22Rv1 (cell line): ENCODE measurements at regions not wholly inside any gene's neighbourhood (a gene's known extent, or its start where the extent isn't known, plus 50 kb on each side); places are given as distances from the start of the nearest gene placed in this dataset.

ENCODE experiments used
- H3K27ac ChIP-seq: fragments of 450-650 bp; 2 replicates; pipeline ENCODE4 v1.5.1; 2017
- ZFX ChIP-seq: fragments of 450-650 bp; IDR thresholded peaks from 2 replicates; pipeline ENCODE4 v1.6.1; 2017; ENCODE audit warnings: antibody characterized with exemption, borderline replicate concordance
- TF ChIP-seq, protein P1 (sequence below): fragments of 450-650 bp; IDR thresholded peaks from 2 replicates; pipeline ENCODE4 v1.5.1; 2017; ENCODE audit warnings: mild to moderate bottlenecking

- 0 out of 2 replicates have a peak overlapping the region, but pooled peaks have one; percentile 7 for H3K27ac ChIP-seq
- TF ChIP-seq ZFX, result no peak
- TF ChIP-seq, protein P1, sequence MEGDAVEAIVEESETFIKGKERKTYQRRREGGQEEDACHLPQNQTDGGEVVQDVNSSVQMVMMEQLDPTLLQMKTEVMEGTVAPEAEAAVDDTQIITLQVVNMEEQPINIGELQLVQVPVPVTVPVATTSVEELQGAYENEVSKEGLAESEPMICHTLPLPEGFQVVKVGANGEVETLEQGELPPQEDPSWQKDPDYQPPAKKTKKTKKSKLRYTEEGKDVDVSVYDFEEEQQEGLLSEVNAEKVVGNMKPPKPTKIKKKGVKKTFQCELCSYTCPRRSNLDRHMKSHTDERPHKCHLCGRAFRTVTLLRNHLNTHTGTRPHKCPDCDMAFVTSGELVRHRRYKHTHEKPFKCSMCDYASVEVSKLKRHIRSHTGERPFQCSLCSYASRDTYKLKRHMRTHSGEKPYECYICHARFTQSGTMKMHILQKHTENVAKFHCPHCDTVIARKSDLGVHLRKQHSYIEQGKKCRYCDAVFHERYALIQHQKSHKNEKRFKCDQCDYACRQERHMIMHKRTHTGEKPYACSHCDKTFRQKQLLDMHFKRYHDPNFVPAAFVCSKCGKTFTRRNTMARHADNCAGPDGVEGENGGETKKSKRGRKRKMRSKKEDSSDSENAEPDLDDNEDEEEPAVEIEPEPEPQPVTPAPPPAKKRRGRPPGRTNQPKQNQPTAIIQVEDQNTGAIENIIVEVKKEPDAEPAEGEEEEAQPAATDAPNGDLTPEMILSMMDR, result no peak
Observed at GRCh38 chr13:85536706-85537105, 262.5 kb downstream of the SLITRK6 start.

DNA sequence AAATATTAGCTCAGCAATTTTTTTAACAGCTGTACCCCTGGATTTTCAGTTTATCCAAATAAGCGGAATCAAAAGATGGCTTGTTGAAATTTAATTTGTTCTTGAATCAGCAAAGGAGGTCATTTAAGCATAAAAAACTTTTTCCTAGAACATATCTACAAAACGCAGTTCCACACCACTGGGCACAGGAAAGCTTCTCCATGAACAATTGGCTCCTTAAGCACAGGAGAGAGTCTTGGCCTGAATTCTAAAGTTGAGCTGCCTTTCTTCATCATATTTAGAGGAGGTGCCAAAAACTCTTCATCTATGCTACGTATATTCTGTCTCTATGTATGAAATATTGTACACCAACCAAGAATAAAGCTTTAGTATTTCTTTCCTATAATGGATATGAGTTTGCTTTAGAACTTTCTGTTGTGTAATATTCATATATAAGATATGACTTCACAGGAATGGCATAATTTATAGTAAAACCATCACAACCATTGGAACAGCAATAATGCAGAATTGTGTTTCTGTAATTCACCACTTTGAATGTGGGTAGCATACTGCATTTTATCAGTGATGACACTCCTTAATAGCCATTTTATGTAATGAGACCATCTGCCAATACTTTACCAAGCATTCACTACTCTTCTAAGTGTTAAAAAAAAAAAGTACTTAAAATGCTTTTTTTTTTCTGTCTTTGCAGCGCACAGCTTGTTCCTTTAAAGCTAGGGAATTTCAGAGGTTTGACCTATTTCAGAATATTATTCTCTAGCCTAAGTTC is 263.7 kb downstream of the SLITRK6 start:
- TF ChIP-seq, protein P1, result no peak
- TF ChIP-seq ZFX, result no peak
- no peak overlapping the region for H3K27ac ChIP-seq

- TF ChIP-seq ZFX, result no peak
- TF ChIP-seq, protein P1, result no peak
Observed at GRCh38 chr13:85533911-85534310, 265.3 kb downstream of the SLITRK6 start.

DNA sequence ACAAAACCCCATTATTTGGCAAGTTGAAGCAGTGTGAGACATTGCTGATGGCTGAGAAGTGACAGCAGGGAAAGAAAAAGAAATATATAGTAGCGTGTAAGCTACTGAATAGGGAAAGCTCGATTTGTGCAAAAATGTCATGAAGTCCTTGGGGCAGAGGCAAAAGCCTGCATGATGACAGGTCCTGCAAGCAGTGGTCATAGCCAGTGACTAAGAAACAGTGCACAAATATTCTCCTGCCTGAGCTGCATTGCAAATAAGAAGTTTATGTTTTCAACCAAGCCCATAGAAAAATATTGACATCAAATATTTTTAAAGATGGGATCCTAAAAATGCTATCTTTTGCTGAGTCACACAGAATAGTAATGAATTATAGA is 270.0 kb downstream of the SLITRK6 start:
- peak overlapping the region; percentile 75 for H3K27ac ChIP-seq
- TF ChIP-seq, protein P1, result no peak
- no peak for TF ChIP-seq ZFX

More at GRCh38 chr13:85533911-85534310, 265.3 kb downstream of the SLITRK6 start:
- H3K27ac ChIP-seq, result no peak overlapping the region

DNA sequence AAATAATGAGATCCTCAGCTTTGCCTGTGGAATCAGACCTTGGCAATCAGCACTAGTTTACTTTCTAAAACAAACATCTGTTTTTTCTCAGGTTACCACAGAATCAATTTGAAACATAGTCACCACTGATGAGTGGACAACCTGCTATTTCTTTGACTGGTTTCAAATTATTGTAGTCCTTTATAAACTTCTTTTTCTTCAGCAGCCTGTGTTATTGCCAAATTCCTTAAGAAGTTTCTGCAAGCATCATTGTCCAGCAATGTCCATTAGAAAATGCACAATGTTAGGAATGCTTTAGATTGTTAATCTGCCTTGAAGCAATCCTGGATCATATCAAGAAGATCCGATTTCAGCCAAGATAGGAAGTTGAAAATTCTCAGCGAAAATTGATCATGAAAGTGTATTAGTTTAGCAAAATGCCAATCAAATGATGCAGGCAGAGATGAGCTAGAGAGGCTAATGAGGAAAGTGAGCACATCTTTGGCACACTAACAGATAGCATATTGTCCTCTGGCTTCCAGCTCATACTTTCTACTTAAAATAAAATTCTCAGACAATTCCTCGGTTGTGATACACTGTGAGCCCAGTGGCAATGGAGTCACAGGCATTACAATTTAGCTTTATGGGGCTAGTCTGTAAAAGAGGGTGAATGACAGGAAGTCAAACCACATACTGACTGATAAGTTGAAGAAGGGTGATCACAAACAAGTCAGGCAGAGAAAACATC is 270.6 kb downstream of the SLITRK6 start:
- H3K27ac ChIP-seq, result peak overlapping the region; percentile 75
- TF ChIP-seq, protein P1, result no peak
- TF ChIP-seq ZFX, result no peak

GRCh38 chr13:85527316-85527715 is 271.9 kb downstream of the SLITRK6 start:
- TF ChIP-seq, protein P1, result no peak
- TF ChIP-seq ZFX, result no peak
- peak overlapping the region; percentile 75 for H3K27ac ChIP-seq

GRCh38 chr13:85525411-85525810 is 273.8 kb downstream of the SLITRK6 start:
- no peak for TF ChIP-seq ZFX
- TF ChIP-seq, protein P1, result no peak
- 0 out of 2 replicates have a peak overlapping the region, but pooled peaks have one; percentile 75 for H3K27ac ChIP-seq
